HG02852 (cell line): ENCODE measurements at regions not wholly inside any gene's neighbourhood (a gene's known extent, or its start where the extent isn't known, plus 50 kb on each side); places are given as distances from the start of the nearest gene placed in this dataset.
A peak's percentile ranks its signal among the peaks of the same experiment; 100 is the strongest.
"Not testable (repeated sequence)": the region's sequence is repeated elsewhere in the genome, so short reads cannot be mapped to it uniquely, and the experiment has no call there.

Source experiments
- ATAC-seq: cut with Tn5 transposase; IDR thresholded peaks from one replicate; pipeline ENCODE4 v1.9.1; 2021; ENCODE audit warnings: mild to moderate bottlenecking, moderate library complexity; ENCODE audit not compliant: unreplicated experiment

DNA sequence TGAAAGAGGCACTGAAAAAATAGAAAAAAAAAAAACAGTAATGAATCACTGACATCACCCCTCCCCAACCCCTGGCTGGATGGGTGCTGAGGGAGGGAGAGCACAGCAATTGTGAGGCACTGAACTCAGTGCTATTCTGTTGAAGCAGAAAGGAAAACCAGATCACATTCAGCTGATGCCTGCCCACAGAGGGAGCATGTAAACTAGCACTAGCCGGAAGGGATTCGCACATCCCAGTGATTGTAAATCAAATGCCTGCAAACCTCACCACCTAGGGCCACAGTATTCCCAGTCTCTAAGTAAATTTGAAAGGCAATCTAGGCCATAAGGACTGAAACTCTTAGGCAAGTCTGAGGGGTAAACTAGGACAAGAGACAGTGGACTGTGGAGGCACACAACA lies 772.0 kb upstream of the CCDC179 start:
- ATAC-seq = no peak

DNA sequence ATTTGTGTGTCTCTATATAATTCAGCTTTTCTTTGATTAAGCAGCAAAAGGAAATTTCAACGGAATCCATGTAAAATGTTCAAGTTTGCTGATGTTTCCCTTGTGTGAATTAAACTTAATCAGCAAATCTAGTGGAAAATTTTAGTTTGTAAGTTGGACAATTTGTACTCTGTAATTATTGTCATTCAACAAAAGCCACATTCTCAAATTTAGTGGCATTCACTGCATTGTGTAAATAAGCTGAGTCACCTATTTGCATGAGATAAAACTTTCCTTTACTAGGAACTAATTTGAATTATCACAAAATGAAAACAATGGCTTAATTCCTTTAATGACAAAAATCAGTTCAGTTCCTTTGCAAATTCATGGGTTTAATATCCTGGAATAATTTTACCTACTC lies 784.2 kb upstream of the CCDC179 start:
- ATAC-seq = no peak

DNA sequence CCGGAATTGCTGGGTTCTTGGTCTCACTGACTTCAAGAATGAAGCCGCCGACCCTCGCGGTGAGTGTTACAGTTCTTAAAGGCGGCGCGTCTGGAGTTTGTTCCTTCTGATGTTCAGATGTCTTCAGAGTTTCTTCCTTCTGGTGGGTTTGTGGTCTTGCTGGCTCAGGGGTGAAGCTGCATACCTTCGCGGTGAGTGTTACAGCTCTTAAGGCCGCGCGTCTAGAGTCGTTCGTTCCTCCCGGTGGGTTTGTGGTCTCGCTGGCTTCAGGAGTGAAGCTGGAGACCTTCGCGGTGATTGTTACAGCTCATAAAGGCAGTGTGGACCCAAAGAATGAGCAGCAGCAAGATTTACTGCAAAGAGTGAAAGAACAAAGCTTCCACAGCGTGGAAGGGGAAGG lies 792.1 kb upstream of the CCDC179 start:
- ATAC-seq = not testable (repeated sequence)

DNA sequence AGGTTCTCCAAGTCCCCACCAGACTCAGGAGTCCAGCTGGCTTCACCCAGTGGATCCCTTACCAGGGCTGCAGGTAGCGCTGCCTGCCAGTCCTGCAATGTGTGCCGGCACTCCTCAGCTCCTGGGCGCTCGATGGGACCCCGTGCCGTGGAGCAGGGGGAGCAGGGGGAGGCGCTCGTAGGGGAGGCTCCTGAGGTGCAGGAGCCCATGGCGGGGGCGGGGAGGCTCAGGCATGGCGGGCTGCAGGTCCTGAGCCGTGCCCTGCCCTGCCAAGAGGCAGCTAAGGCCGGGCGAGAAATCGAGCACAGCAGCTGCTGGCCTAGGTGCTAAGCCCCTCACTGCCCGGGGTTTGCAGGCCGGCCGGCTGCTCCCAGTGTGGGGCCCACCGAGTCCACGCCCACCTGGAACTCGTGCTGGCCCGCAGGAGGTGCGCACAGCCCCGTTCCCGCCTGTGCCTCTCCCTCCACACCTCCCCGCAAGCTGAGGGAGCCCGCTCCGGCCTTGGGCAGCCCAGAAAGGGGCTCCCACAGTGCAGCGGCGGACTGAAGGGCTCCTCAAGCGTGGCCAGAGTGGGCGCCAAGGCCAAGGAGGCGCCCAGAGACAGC lies 792.9 kb upstream of the CCDC179 start:
- no peak for ATAC-seq

DNA sequence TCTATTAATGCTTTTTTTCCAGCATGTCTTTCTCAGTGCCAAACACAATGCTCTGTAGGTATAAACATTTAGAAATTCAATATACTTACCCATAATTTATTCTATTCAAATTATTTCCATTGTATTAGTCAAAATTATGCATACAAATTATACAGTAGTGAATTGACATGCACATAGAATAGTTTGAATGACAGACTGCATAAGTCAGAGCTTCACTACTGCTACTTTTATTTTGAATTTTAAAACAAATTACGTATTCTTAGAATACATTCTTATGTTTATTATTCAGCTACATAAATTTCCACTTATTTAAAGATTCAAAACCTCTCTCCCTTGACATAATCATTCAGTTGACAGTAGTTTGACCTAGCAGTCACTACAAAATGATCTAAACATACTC lies 808.0 kb upstream of the CCDC179 start:
- ATAC-seq = no peak

DNA sequence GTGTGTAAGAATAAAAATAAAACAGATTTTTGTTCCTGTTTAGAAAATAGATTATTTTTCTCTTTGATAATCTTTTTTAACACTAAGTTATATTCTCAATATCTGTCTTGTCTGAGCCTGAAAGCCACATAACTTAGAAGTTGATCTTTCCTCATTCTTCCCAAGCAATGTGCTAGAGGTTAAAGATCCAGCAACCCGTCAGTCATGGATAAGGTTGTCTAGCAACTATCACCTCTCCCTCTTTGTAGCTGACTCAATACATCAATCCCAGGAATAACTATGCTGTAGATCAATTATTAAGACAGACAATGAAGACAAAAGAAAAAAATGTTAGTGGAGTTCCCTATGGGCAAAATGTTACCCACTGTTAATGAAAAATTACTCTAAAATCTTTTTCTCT lies 813.1 kb upstream of the CCDC179 start:
- ATAC-seq = no peak

DNA sequence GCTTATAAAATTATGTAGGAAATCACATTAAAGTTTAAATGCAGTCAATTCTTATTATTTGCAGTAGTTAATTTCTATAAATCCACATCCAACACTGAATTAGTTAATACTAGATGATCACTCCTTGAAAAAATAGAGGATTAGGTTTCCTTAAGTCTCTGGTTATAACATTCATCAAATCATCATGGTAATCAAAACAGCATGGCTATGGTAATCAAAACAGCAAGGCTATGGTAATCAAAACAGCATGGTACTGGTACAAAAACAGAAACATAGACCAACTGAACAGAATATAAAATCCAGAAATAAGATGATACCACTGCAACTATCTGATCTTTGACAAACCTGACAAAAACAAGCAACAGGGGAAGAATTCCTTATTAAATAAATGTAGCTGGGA lies 814.6 kb upstream of the CCDC179 start:
- ATAC-seq = no peak

DNA sequence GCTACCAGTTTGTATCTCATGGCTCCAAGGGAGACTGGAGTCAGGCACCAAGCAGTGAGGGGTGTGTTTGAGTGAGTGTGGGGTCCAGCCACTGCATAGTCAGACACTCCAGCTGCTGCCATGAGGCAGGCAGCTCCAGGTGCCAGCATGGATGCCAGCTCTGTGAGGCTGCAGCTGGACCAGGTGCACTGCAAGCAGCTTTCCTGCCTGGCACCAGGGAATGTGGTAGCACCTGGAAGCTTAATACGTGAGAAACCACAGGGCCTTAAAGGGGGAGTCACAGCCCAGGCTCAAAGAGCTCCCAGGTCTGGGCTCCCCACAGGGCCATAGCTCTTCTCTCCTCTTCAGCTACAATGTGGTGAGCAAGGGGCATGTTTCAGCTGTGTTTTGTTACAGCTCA lies 817.8 kb upstream of the LUZP2 start:
- no peak for ATAC-seq

DNA sequence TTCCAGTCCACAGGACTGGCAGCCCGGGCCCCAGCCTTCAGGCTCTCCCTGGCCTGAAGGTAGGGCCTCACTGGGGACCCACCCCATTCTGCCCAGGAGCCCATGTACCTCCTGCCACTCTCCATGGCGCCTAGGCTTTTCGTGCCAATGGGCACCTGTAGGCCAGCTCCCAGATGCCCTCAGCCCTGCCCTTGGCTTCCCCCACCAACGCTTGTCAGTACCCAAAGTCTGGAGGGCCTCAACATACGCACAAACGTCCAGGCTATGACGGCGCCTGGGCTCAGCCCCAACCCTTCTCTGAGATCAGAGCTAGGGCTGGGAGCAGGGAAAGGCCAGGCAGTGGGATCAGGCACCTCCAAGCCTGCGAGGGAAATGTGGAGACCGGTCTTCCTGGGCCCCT lies 816.9 kb upstream of the LUZP2 start:
- ATAC-seq = no peak

DNA sequence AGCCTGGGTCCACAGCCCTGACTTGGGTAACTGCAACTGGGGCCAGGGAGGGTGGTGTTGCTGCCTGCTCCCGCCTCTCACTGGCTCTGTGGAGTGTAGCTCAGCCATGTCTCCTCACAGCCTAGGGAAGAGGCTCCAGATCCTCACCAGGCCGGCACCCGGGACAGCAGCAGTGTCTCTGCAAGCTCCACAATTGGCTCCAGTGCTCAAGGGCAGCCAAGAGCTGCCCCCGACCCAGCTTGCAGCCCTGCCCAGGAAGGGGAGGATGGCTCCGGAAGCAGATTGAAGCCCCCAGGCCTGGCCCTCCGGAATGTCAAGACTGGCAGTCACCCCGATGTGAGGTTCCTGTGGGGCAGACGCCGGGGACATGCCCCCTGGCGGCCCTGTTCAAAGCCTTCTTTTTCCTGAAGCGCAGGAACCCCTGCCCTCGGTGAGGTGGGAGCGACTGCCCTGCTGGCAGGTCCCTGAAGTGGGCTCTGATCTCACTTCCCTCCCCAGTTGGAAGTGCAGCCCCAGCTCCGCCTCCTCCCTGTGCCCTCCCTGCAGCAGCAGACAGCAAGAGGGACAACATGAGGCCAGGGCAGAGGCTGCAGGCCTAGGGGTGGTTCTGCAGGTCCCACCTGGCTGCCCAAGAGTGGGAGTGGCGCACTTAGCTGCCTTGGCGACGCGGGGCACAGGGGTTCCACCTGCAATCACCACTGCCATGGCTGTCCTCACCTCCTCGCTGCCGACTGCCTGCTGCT lies 816.2 kb upstream of the LUZP2 start:
- ATAC-seq = no peak

DNA sequence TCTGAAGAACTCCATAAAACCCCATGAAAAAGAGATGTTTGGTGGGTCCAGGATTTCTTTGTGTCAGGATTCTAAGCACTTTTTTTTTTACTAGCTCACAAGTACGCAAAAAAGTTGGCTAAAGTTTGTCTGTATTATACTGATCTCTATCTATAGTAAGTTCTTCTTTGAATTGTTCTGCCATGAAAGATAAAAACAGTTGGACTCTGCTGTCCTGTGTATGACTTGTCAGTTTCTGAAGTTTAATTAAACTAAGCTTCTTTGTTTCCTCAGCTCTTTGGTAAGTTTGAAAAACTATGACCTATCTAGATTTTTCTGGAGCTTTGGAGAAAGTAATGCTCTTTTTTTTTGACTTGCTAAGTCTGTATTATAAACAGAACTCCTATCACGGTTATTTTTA lies 812.2 kb upstream of the LUZP2 start:
- no peak for ATAC-seq

DNA sequence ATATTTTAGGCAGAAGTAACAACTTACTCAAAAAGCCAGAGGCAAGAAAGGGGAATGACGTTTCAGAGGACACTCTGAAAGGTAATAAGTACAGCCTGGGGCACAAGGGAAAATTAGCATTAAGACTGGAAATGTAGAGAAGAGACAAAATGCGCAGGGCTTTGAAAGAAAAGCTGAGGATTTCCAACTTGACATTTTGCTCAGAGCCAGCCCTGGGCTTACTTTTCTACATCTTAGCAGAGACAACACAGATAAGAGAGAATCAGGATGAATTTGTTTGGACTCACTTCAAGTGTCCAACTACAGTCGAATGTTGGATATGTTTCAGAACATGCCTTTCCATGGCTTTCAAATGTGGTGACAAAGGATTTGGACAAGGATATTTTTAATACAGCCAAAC lies 808.9 kb upstream of the LUZP2 start:
- ATAC-seq = no peak

DNA sequence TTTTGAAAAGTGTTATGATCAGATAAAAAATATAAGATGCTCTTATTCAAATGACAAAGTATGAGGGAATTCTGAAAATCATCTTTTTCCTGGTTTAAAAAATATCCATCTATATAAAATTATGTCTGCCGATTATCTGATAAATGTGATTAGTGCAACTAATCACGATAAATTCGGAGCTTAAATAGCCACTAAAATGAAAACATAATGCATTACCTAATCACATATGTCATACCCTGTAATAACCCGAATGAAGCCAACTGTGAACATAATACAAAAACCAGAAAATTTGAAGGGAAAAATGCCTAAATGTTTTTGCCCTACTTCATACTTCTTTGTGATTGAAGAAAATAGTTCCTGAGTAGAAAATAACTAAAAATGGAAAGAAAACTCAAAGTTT lies 808.4 kb upstream of the LUZP2 start:
- no peak for ATAC-seq

DNA sequence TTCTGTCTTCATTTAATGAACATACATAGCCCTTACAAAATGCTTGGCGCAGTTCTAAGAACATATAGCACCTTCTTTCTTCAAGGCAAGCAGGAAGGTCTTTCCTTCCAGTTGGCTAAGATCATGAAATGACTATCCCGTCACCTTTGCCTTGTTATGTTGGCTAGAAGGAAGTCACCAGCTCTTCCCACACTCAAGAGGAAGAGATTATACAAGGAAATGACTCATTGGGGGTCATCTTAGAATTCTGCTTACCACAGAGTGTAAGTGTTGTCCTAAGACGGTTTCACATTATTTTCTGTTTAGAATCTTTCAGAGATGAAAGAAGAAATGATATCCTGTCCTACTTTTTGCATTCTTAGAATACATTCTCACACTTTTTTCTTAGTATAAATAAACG lies 808.0 kb upstream of the LUZP2 start:
- ATAC-seq = no peak

DNA sequence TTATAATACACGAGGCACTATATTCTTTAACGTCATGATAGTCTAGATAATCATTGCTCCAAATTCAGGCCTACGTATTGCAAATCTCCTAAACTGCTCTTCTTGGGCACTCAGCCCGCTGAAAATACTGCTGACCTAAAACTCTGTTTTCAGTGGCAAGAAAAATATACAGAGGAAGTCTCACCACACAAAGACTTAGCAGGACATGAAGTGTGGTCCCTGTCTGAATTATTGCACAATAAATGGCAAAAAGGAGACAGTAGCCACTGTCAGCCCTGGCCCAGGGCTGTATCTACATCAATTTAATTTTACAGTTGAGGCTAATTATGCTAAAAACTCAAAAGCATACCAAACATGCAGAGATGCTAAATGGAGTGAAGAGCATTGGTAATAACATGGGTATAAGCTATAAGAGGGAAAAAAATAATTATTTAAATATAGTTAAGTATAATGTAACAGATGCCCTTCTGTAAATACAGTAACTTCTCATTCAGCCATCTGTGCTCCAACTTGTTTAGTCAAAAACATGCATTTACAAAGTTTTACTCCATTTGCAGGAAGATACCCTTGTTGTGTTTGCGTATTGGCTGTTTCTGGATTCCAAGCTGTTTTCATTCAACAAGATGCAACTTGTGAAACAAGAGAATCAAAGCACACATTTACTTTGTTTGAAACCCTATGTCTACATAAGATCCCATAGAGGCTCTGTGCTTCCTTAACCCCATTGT lies 800.0 kb upstream of the LUZP2 start:
- ATAC-seq = no peak

DNA sequence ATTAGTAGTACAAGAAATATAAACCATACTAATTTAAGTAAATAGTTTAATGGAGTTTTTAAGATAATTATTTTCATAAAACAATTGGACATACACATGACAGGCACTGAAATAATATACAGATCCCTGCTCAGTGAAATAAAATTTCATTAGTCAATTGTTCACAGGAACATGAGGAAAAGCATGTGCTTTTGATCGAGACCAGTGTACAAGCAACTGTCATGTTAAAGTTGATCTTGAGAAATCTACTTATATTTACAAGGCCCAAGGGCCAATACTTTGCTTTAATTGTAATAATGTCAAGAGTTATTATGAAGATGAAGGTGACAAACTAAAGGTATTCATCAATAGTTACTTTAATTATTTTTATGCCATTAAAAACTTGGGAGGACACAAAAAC lies 792.7 kb upstream of the LUZP2 start:
- ATAC-seq = no peak

DNA sequence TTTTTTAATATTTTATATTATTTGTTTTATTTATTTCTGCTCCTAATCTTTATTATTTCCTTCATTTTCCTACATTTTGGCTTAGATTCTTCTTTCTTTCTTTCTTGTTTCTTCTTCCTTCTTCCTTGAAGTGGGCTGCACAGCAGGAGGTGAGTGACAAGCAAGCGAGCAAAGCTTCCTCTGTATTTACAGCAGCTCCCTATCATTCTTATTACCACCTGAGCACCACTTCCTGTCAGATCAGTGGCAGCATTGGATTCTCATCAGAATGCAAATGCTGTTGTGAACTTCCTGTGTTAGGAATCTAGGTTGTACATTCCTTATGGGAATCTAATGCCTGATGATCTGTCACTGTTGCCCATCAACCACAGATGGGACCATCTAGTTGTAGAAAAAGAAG lies 784.9 kb upstream of the LUZP2 start:
- no peak for ATAC-seq

DNA sequence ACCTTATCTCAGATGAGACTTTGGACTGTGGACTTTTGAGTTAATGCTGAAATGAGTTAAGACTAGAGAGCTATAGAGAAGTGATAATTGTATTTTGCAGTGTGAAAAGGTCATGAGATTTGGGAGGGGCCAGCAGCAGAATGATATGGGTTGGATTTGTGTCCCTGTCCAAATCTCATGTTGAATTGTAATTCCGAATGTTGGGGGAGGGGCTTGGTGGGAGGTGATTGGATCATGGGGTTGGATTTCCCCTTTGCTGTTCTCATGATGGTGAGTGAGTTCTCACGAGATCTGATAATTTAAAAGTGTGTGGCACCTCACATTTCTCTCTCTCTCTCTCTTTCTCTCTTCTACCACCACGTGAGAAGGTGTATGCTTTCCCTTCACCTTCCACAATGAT lies 777.8 kb upstream of the LUZP2 start:
- no peak for ATAC-seq

DNA sequence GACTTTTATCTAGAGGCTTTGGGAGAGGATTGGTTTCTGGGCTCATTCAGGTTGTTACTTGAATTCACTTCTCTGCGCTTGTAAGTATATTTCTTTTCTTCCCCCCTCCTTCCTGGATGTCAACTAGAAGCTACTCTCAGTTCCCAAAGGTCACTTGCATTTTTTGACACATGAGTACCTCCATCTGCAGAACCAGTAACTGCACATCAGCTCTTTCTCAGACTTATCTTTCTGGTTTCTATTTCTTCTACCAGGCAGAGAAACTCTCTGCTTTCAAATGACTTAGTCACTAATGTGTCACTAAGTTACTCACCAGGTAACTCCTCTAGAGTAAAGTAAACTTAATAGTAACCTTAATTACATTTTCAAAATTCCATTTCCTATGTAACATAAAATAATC lies 773.0 kb upstream of the LUZP2 start:
- peak; percentile 51 for ATAC-seq

DNA sequence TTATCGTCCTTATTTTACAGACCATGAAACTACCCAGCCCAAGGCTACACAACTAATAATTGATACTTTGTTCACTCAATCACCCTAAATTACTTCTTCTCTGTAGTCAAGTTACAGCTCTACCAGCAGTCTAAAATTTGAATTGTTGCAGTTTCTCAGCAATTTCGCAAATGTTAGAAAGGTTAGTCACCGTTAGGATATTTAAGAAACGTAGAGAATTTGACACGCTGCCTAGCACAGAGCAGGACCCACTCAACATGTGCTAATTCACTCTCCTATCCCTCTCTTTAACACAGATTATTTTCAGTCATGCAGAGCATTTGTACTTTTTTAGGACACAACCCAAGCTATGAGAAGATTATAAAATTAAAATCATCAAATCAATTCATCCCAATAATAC lies 771.1 kb upstream of the LUZP2 start:
- no peak for ATAC-seq

DNA sequence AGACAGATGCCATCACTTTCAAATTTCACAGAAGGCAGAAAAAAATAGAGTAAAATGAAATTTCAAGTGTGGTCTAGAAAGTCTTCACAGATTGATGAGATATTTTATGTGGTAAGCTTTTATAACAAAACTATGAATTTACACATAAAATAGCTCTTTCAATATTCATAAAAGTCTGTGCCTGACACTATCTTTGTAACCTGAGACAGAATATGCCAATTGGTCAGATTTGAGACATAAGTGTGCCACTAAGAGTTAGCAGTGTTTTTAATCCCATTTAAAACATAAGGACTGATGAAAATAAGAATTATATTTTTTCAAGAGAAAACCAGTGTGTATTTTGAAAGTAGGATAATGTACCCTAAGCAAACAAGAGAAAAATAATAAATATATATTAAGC lies 769.5 kb upstream of the LUZP2 start:
- ATAC-seq = no peak

DNA sequence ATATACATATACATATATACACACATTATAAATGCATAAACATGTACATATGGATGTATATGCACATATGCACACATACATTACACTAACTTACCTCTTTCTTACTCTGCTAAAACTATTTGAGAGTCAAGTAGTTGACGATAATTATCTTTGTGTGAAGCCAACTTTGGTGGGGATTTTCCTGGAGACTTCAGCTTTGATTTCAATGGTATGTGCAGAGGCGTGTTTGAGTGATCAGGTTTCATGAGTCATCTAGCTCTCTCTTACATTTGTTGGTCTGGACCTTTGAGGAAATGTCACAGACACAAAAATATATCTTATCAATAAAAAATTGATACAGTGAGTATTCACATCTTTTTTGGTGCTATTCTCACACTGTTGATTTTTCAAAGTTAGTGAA lies 769.1 kb upstream of the LUZP2 start:
- ATAC-seq = no peak
